ENCODE measurements at regions not wholly inside any gene's neighbourhood (a gene's known extent, or its start where the extent isn't known, plus 50 kb on each side); places are given as distances from the start of the nearest gene placed in this dataset.

DNA sequence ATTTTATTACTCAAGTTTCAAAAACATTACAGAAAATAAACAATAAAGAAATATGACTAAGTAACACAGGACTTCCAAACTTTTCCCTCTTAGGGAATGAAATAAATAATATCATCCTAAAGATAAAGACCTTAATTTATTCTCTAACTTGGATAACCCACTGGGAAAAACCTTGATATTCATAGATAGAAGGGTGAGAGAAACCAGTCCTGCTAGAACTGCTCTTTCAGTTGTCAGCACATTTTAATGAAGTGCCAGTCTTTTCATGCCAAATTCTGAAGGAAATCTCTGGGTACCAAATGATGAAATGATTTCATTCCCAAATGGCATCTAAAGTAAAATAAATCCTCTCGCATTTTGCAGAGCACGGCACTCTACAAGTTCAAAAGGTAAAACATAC lies 114.5 kb upstream of the SMIM30 start:
- no peak for ATAC-seq
- Mint-ChIP-seq H3K9me3 (peaks cover 5% of the 10 kb centered on the region), H3K27ac (no peak overlapping the region), H3K36me3 (no peaks in the 10 kb centered on the region), H3K4me1 (no peaks in the 10 kb centered on the region), H3K4me3 (no peak overlapping the region)
- no peak for DNase-seq (ENCODE audit: low spot score in 2 of 2)

DNA sequence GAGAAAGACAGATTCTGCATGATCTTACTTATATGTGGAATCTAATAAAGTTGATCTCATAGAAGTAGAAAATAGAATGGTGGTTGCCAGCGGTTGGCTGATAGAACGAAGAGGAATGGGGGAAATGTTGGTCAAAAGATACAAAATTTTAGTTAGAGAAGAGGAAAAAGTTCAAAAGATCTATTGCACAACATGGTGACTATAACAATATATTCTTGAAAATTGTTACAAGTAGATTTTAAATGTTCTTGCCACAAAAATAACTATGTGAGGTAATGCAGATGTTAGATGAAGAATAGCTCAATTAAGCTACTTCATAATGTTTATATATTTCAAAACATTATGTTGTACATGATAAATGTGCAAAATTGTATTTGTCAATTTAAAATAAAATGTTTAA lies 112.3 kb upstream of the SMIM30 start:
- no peak for DNase-seq (ENCODE audit: low spot score in 2 of 2)
- Mint-ChIP-seq H3K36me3 (no peaks in the 10 kb centered on the region), H3K4me3 (no peak overlapping the region), H3K27ac (no peak overlapping the region), H3K9me3 (peaks cover 7% of the 10 kb centered on the region), H3K4me1 (no peaks in the 10 kb centered on the region)
- no peak for ATAC-seq

- Mint-ChIP-seq H3K36me3 (no peaks in the 10 kb centered on the region), H3K4me1 (no peaks in the 10 kb centered on the region), H3K4me3 (no peak overlapping the region), H3K9me3 (peaks cover 2% of the 10 kb centered on the region), H3K27ac (no peak overlapping the region)
- DNase-seq (ENCODE audit: low spot score in 2 of 2): no peak
- ATAC-seq: no peak
Measured at GRCh38 chr7:113217314-113217713, 99.0 kb upstream of the SMIM30 start.

DNA sequence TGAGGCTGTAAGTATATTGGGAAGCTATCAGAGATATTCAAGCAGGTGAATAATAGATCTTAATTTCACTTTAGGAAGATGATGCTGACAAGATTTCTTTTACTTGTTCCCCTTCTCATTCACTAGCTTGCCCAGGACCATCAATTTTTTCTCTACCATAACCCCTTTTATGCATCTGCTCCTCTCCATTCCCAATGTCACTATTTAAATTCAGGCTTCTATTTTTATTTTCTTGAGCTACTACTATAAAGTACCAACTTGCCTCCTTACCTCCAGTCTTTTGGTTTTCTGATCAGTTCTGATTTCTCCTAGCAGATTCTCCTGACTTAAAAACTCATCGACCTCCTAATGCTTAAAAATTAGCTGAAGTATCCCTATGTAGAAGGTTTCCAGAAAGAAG lies 97.7 kb upstream of the SMIM30 start:
- no peak overlapping the region for H3K4me3 Mint-ChIP-seq
- no peak overlapping the region for H3K27ac Mint-ChIP-seq
- peaks cover 2% of the 10 kb centered on the region for H3K9me3 Mint-ChIP-seq
- DNase-seq (ENCODE audit: low spot score in 2 of 2) (no peak), ATAC-seq (no peak)
- H3K36me3 Mint-ChIP-seq: no peaks in the 10 kb centered on the region
- H3K4me1 Mint-ChIP-seq: no peaks in the 10 kb centered on the region

GRCh38 chr7:113209449-113210203 lies 91.3 kb upstream of the SMIM30 start:
- DNase-seq (ENCODE audit: low spot score in 2 of 2) (no peak), ATAC-seq (no peak)
- no peaks in the 10 kb centered on the region for H3K9me3 Mint-ChIP-seq
- H3K36me3 Mint-ChIP-seq: no peaks in the 10 kb centered on the region
- H3K4me3 Mint-ChIP-seq: no peak overlapping the region
- H3K27ac Mint-ChIP-seq: no peak overlapping the region
- H3K4me1 Mint-ChIP-seq: no peaks in the 10 kb centered on the region

DNA sequence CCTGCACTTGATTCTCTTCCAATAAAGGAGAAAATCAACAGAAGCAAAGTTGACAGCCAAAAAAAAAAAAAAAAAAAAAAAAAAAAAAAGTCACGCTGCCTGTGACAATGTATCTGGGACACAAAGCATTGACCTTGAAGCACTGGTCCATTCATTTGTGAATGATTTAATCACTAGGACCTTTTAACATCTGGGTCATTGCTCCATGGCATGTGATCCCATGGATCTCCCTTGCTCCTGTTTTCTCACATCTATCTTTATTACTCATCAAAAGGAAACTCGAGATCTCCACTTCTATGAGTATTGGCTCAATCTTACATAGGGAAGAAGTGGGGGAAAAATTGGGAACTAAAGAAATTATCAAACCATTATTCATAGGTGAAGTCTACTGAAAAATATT lies 89.6 kb upstream of the SMIM30 start:
- Mint-ChIP-seq H3K4me3 (no peak overlapping the region), H3K27ac (no peak overlapping the region), H3K36me3 (no peaks in the 10 kb centered on the region), H3K9me3 (no peaks in the 10 kb centered on the region), H3K4me1 (no peaks in the 10 kb centered on the region)
- ATAC-seq: no peak
- DNase-seq (ENCODE audit: low spot score in 2 of 2): no peak

DNA sequence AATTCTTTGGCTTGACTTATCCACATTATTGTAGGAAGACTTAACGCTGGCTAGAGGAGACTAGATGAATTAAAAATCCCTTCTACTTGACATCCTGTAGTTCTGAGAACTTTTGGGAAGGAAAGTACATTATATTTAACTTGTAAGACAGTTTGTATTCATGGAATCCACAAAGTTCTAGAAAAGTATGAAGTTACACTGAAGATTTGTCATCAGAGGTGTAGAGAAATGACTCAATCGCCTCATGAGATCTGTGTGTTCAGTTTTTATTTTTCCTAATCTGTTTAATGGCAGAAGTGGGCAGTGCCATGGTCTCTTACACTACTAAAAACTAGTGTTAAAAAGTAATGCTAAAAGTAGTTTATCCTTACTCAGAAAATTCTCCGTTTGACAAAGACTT lies 89.1 kb upstream of the SMIM30 start:
- DNase-seq (ENCODE audit: low spot score in 2 of 2) (no peak), ATAC-seq (no peak)
- H3K4me3 Mint-ChIP-seq: no peak overlapping the region
- no peaks in the 10 kb centered on the region for H3K36me3 Mint-ChIP-seq
- H3K27ac Mint-ChIP-seq: no peak overlapping the region
- H3K4me1 Mint-ChIP-seq: no peaks in the 10 kb centered on the region
- no peaks in the 10 kb centered on the region for H3K9me3 Mint-ChIP-seq

DNA sequence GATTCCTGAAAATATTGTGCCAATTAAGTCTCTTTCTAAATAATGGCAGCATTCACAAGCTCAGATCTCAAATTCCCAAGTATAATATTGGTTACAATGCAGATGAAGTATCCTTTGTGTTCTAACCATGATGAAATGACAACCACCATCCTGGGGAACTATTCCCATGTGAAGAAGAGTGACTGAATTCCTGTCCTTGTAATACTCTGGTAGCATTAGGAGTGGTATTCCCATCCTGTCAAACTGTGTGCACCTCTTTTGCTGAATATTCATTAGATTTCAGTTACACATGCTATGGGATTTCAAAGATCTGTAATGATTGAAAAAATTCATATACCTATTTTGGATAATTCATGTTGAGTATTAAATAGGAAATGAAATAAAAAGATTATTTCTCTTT lies 86.1 kb upstream of the SMIM30 start:
- Mint-ChIP-seq H3K9me3 (no peaks in the 10 kb centered on the region), H3K36me3 (no peaks in the 10 kb centered on the region), H3K27ac (no peak overlapping the region), H3K4me1 (no peaks in the 10 kb centered on the region), H3K4me3 (no peak overlapping the region)
- ATAC-seq (no peak), DNase-seq (ENCODE audit: low spot score in 2 of 2) (no peak)

GRCh38 chr7:113202284-113202683 lies 83.9 kb upstream of the SMIM30 start:
- DNase-seq (ENCODE audit: low spot score in 2 of 2): no peak
- Mint-ChIP-seq H3K9me3 (no peaks in the 10 kb centered on the region), H3K4me1 (no peaks in the 10 kb centered on the region), H3K4me3 (no peak overlapping the region), H3K36me3 (no peaks in the 10 kb centered on the region), H3K27ac (no peak overlapping the region)
- ATAC-seq: no peak

GRCh38 chr7:113200281-113200680 lies 81.9 kb upstream of the SMIM30 start:
- no peaks in the 10 kb centered on the region for H3K9me3 Mint-ChIP-seq
- DNase-seq (ENCODE audit: low spot score in 2 of 2): no peak

GRCh38 chr7:113199841-113200240 lies 81.5 kb upstream of the SMIM30 start:
- DNase-seq (ENCODE audit: low spot score in 2 of 2) (no peak), ATAC-seq (no peak)
- no peaks in the 10 kb centered on the region for H3K4me1 Mint-ChIP-seq
- no peaks in the 10 kb centered on the region for H3K36me3 Mint-ChIP-seq
- H3K9me3 Mint-ChIP-seq: no peaks in the 10 kb centered on the region
- H3K27ac Mint-ChIP-seq: no peak overlapping the region
- H3K4me3 Mint-ChIP-seq: no peak overlapping the region

More at GRCh38 chr7:113200281-113200680, 81.9 kb upstream of the SMIM30 start:
- Mint-ChIP-seq H3K36me3 (no peaks in the 10 kb centered on the region), H3K27ac (no peak overlapping the region), H3K4me1 (no peaks in the 10 kb centered on the region), H3K4me3 (no peak overlapping the region)
- no peak for ATAC-seq

DNA sequence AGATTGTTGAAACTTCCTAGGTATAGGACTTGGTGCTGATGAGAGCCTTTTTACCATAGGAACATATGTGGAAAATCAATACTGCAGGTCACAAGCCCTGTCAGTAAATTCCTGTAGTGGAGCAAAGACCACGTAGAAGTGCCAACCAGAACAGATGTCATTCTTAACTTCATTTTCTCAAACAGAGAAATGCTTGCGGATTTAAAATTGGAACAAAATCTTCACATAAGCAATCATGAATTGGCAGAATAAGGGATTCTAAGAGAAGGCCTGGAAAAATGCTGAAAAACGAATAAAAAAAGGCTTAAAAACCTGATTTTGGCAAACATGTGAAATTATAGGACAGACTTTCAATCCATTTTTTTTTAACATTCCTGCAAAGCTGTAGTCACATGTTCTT lies 80.8 kb upstream of the SMIM30 start:
- Mint-ChIP-seq H3K4me3 (no peak overlapping the region), H3K27ac (no peak overlapping the region), H3K9me3 (no peaks in the 10 kb centered on the region), H3K36me3 (no peaks in the 10 kb centered on the region), H3K4me1 (no peaks in the 10 kb centered on the region)
- DNase-seq (ENCODE audit: low spot score in 2 of 2) (no peak), ATAC-seq (no peak)

GRCh38 chr7:113198226-113198625 lies 79.9 kb upstream of the SMIM30 start:
- no peaks in the 10 kb centered on the region for H3K4me1 Mint-ChIP-seq
- H3K4me3 Mint-ChIP-seq: no peak overlapping the region
- ATAC-seq (no peak), DNase-seq (ENCODE audit: low spot score in 2 of 2) (no peak)
- H3K9me3 Mint-ChIP-seq: no peaks in the 10 kb centered on the region
- no peaks in the 10 kb centered on the region for H3K36me3 Mint-ChIP-seq
- H3K27ac Mint-ChIP-seq: no peak overlapping the region

- no peaks in the 10 kb centered on the region for H3K4me1 Mint-ChIP-seq
- ATAC-seq (peak; percentile 58), DNase-seq (ENCODE audit: low spot score in 2 of 2) (no peak)
- H3K4me3 Mint-ChIP-seq: no peak overlapping the region
- no peak overlapping the region for H3K27ac Mint-ChIP-seq
- no peaks in the 10 kb centered on the region for H3K36me3 Mint-ChIP-seq
- H3K9me3 Mint-ChIP-seq: no peaks in the 10 kb centered on the region
Measured at GRCh38 chr7:113197274-113197673, 78.9 kb upstream of the SMIM30 start.

- Mint-ChIP-seq H3K4me3 (no peak overlapping the region), H3K9me3 (no peaks in the 10 kb centered on the region), H3K36me3 (no peaks in the 10 kb centered on the region), H3K4me1 (no peaks in the 10 kb centered on the region), H3K27ac (no peak overlapping the region)
- ATAC-seq (no peak), DNase-seq (ENCODE audit: low spot score in 2 of 2) (no peak)
Measured at GRCh38 chr7:113188396-113188795, 70.0 kb upstream of the SMIM30 start.

DNA sequence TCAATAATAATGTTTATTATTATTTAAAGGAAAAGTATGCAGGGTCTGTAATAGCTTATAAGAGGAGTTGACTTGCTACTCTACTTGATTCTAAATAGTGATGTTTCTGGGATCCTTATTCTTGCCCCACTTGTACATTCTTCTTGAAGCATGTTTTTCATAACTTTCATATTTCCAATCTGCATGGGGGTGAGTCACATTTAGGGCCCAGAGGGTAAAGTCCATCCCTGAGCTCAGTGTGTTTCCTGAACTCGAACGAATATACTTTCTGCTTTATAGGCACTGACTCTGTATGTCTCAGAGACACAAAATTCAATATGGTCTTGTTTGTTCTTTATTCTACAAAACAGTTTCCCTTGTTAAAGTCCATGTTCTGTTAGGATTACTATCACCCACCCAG lies 61.0 kb upstream of the SMIM30 start:
- no peak for DNase-seq (ENCODE audit: low spot score in 2 of 2)
- ATAC-seq: no peak
- Mint-ChIP-seq H3K9me3 (no peaks in the 10 kb centered on the region), H3K4me3 (no peak overlapping the region), H3K27ac (no peak overlapping the region), H3K36me3 (no peaks in the 10 kb centered on the region), H3K4me1 (no peaks in the 10 kb centered on the region)

DNA sequence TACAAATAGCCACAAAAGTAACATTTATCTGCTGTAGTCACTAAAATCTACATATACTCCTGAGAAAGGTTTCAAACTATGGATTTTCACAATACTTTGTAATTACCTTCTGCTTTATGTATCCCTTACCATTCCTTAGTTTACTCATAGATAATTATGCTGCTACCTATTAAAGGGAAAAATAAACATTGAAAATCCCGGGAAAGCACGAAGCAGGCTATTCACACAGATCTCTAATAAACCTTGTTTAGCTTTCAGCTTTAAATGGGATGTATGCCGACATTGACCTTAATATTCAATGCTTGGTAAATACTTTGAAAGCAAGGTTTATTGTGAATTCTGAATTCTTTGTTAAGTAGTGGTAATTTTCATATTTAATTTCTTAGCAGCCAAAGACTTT lies 58.5 kb upstream of the SMIM30 start:
- ATAC-seq (no peak), DNase-seq (ENCODE audit: low spot score in 2 of 2) (no peak)
- no peaks in the 10 kb centered on the region for H3K36me3 Mint-ChIP-seq
- H3K27ac Mint-ChIP-seq: no peak overlapping the region
- H3K9me3 Mint-ChIP-seq: no peaks in the 10 kb centered on the region
- no peaks in the 10 kb centered on the region for H3K4me1 Mint-ChIP-seq
- H3K4me3 Mint-ChIP-seq: no peak overlapping the region
